HG03457 (cell line): ENCODE measurements at regions not wholly inside any gene's neighbourhood (a gene's known extent, or its start where the extent isn't known, plus 50 kb on each side); places are given as distances from the start of the nearest gene placed in this dataset.
"Not testable (repeated sequence)": the region's sequence is repeated elsewhere in the genome, so short reads cannot be mapped to it uniquely, and the experiment has no call there.

Experiments used
- ATAC-seq: cut with Tn5 transposase; IDR thresholded peaks from one replicate; pipeline ENCODE4 v1.9.1; 2021; ENCODE audit warnings: moderate number of reproducible peaks; ENCODE audit not compliant: unreplicated experiment

- no peak for ATAC-seq
Measured at GRCh38 chr1:217139513-217139912, 416.3 kb upstream of the ESRRG start.

DNA sequence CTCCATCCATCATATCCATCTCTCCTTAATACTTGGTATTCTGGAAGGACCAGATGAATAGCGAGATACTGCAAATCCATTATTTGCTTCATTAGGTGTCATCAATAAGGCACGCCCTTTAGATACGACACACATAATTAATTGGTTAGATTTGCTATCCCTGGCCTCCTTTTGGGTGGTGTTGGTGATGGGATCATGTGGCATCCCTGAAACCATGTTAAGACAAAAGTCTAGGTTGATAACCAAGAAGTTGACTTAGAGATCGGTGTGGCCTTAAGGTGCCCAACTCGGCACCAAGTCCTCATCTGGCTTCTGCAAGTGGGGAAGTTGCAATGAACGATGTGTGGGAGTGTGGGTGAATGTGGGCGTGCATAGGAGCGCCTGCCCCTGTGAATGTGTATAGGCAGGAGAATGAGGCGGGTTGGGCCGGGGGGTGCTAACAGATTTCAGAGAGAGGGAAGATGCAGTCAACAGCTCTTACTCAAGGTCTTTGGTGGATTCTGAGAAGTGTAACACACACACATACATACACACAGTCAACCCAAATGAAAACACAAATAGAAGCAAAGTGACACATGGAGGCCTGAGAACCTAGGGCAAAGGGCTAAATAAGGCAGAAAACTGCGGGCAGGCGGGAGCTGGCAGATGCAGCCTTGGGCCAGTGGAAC is 415.7 kb upstream of the ESRRG start:
- ATAC-seq = no peak

DNA sequence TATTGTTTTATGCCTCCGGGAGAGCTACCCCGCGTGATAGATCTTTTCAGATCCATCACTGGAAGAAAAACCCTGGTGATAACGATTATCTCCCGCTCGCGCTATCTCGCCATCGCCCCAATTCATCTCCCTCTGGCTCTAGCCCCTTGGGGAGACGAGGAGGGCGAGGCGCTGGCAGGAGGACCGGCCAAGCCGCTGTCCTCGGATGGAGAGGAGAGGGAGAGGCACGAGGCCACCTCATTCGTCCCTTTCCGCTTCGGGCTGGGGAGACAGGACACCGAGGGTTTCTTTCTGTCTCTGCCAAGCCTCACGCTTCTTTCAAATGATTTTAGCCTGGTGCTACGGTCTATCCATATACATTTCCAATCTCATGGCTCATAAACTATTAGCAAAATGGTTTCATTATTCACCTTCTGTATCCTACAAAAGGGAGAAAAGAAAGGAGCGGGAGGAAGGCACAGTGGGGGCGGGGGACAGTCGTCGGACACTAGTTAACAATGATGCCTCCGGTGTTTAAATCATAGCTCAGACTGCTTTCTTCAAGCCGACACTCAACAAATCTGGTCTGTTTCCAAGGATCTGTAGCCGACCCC is 415.0 kb upstream of the ESRRG start:
- no peak for ATAC-seq

DNA sequence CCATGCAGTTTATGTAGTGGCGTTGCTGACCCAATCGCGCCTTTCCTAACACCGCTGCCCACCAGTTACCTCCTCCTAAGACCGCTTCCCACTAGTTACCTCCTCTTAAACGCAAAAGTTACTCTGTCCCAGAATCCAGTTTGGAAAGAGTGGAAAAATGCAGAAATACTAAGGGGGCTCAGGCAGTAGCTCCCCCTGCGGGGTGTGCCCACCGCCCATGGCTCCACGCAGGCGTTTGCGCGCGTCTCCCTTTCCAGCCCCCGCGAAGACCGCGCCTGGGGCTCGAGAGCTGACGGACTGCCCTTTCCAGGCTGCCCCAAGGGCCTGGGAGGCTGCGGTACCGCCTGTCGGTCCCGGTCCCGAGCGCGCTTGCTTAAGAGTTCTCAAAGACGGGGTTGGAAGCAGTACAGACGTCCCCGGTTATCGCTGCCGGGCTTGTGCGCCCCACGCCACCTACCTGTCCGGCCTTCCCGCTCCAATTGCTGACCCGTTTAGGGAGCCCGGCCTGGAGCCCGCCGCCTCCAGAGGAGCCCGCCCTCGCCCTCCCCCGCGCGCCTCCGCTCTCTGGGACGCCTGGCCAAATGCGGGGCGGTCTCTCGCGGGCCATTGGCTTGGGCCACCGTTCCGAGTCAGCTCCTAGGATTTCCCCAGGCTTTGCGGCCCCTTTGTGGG is 414.1 kb upstream of the ESRRG start:
- ATAC-seq = no peak

DNA sequence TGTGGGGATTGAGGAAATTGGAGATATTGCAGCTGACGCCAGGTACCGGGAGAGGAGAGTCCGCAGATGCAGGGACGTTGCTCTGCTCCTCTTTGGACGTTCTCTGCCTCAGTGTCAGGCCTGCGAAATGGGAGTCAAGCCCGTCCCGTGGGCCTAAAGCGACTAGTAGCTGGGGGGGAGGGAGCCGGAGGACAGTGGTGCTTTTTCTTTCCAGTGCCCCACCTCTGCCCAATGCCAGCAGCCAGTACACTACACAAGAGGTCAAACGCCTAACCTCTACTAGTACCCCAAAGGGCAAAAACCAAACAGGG is 413.6 kb upstream of the ESRRG start:
- ATAC-seq = no peak

DNA sequence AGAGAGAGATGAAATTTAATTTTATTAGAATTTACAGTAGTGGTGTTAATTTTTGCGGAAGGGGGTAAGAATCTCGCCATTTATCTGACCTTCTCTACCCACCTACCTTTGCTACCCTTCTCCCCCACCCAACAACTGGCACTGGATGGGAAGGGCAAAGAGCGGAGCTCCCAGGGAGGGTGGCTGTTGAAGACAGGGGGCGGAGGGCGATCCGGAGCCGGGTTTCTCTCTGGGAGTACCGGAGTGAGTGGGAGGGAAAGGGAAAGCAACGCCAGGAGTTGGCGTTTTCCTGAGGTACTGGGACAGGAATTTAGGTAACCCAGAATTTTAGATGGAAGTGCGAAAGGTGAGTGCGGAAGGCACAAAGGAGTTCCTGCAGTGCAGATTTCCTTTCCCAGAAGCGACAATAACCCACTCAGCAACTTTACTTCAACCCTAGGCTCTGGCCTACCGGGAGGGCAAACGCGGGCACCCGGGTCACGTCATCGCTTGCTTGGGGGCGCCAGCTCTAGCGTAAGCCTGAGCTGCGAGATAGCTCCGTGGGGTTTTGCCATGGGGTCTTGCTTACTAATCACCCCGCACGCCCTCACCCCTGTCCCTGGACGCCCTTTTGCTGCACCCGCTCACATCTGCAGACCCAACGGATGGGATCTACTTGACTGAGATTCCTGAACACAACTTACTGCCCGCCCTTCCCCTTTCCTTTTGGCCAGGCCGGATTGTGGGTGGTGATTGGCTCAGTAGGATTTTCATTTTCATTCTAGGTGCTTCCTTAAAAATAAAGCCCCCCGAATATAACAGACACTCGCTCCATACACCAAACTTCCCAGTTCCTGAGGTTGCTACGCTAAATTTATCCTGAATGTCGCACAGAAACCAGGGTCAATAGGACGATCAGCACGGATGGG is 413.0 kb upstream of the ESRRG start:
- ATAC-seq = no peak

GRCh38 chr1:217135569-217135915 is 412.3 kb upstream of the ESRRG start:
- ATAC-seq = no peak

- no peak for ATAC-seq
Measured at GRCh38 chr1:217134857-217135568, 411.8 kb upstream of the ESRRG start.

DNA sequence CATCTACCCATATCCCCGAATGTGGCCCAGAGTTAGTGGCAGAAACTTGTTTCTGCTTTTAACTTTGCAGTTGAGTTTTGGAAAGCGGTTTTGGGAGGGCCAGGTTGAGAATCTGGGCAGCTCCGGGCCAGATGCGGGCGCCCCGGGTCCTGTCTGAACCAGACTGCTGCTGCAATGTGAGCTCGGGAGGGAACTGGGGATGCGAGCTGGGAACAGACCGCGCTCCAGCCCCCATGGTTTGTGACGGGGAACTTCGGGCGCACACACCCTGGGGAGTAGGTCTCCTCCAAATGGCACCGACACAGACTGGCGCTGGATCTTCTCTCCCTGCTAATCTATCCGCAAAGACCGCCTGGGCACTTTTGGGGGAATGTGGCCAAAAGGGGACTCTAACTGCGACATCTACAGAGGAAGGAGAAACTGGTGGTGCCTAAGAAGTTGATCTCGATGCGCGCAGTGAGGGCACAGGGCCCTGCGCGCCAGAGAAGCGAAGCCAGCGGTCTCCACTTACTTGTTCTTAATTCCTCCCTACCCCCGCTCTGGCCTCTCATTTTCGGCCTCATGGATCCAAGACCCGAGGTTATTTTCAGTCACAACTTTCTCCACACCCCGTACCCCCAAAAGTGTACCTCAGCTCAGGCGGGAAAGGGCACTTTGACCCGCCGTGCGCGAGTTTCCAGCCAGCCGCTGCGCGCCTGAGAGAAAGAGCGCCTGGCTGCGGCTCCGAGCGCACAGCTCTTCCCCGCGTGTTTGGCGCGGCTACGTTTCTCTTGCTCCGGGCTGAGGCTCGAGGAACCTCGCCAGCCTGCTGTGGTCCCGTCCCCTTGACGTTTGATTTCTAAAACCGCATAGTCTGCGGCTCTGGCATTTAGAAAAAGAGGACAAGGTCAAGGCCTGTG is 411.0 kb upstream of the ESRRG start:
- no peak for ATAC-seq

- no peak for ATAC-seq
Measured at GRCh38 chr1:217133092-217133491, 409.9 kb upstream of the ESRRG start.

DNA sequence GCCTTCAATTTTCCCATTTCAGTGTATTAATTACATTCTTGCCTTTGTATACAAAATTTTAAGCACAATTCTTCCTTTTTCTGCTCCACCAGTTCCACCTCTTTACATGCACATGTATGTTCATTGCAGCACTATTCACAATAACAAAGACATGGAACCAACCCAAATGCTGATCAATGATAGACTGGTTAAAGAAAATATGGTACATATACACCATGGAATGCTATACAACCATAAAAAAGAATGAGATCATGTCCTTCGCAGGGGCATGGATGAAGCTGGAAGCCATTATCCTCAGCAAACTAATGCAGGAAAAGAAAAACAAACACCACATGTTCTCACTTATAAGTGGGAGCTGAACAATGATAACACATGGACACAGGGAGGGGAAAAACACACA is 400.1 kb upstream of the ESRRG start:
- not testable (repeated sequence) for ATAC-seq

DNA sequence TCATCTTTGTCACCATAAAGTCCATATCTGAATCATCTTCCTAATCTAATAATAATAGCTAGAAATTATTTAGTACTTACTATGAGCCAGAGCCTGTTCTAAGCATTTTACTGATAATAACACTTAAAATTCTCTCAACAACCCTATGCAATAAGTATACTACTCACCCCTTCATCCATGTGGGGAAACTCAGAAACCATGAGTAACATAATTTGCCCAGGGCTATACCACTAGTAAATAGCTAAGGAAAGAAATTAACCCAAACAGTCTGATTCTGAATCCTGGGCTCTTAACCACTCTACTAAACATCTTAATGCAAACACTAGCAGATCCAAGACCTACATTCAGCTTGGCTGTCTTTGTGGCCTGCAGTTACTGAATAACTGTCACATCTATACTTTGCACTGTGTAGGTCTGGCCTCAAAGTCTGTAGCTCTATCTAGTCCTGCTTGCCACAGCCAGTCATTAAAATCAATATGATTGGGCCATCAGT is 394.8 kb upstream of the ESRRG start:
- ATAC-seq = no peak

DNA sequence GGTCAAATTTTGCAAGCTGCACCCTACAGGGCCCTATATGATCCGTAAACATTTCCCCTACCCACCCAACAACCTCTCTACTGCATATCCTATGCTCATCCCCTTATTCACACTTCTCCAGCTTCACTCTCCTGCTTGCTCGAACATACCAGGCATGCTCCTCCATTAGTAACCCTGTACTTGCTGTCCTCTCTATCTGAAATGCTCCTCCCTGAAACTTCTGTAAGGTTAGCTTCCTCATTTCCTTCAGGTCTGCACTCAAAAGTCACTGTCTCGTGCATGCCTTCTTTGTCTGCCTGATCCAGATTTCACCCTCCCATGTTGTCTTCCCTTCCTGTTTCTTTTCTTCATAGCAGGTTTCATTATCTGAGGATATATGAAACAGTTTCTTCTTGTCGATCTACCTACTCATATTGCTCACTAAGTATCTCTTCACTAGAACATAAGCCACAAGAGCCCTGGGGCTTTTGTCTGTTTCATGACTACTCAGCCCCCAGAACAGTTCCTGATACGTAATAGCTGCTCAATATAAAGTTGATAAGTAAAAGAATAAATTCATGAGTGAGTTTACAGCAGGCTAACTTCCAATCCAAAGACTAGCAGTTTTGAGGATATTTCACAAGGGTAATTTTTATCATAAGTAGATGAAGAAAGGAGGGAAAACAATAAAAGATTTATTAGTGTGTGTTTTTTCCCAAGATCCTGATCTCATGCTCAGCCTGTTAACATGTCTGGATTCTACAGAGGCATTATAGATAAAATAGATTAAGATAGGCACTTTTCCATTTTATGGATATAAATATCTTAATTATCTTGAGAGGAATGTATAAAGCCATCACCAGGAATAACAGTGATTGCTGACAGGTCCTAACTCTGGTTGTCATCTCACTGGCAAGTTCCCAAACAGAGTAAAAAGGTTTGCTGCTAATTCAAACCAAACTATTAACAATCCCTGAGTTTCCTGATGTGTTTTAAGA is 392.5 kb upstream of the ESRRG start:
- ATAC-seq = no peak

GRCh38 chr1:217109928-217110327 is 386.7 kb upstream of the ESRRG start:
- no peak for ATAC-seq

- no peak for ATAC-seq
Measured at GRCh38 chr1:217106231-217106901, 383.1 kb upstream of the ESRRG start.

GRCh38 chr1:217105437-217105836 is 382.2 kb upstream of the ESRRG start:
- no peak for ATAC-seq

- ATAC-seq = no peak
Measured at GRCh38 chr1:217097819-217098218, 374.6 kb upstream of the ESRRG start.

GRCh38 chr1:217096200-217096599 is 373.0 kb upstream of the ESRRG start:
- no peak for ATAC-seq
